Thyroid gland (tissue), 4 donors: ENCODE measurements at regions not wholly inside any gene's neighbourhood (a gene's known extent, or its start where the extent isn't known, plus 50 kb on each side); places are given as distances from the start of the nearest gene placed in this dataset.

Experiments used
- POLR2A ChIP-seq, 2 donors: fragments of 450-650 bp; IDR thresholded peaks; one replicate each; pipeline ENCODE4 v1.6.1; 2017; ENCODE audit warnings: antibody characterized with exemption in 2 of 2, mild to moderate bottlenecking in 2 of 2, moderate library complexity in 1 of 2
- TF ChIP-seq, protein P1 (sequence below), 6 experiments: fragments of 200-600 bp in 3 of 6; fragments of 450-650 bp in 3 of 6; sonication (generic) in 3 of 6; IDR thresholded peaks; one replicate each; pipeline ENCODE4 v1.5.1; 2016 to 2019; ENCODE audit warnings: antibody characterized with exemption in 6 of 6, mild to moderate bottlenecking in 2 of 6, inconsistent platforms in 1 of 6, moderate library complexity in 1 of 6

DNA sequence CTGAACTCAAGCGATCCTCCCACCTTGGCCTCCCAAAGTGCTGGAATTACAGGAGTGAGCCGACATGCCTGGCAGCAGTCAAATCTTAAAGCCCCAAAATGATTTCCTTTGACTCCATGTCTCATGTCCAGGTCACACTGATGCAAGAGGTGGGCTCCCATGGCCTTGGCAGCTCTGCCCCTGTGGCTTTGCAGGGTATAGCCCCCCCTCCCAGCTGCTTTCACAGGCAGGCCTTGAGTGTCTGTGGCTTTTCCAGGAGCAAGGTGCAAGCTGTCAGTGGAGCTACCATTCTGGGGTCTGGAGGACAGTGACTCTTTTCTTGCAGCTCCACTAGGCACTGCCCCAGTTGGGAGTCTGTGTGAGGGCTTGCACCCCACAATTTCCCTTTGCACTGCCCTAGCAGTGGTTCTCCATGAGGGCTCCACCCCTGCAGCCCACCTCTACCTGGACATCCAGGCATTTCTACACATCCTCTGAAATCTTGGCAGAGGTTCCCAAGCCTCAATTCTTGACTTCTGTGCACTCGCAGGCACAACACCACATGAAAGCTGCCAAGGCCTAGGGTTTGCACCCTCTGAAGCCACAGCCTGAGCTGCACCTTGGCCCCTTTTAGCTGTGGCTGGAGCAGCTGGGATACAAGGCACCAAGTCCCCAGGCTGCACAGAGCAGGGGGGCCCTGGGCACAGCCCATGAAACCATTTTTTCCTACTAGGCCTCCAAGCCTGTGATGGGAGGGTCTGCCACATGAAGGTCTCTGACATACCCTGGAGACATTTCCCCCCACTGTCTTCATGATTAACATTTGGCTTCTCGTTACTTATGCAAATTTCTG is 79.3 kb upstream of the ARL4D start:
- TF ChIP-seq, protein P1, sequence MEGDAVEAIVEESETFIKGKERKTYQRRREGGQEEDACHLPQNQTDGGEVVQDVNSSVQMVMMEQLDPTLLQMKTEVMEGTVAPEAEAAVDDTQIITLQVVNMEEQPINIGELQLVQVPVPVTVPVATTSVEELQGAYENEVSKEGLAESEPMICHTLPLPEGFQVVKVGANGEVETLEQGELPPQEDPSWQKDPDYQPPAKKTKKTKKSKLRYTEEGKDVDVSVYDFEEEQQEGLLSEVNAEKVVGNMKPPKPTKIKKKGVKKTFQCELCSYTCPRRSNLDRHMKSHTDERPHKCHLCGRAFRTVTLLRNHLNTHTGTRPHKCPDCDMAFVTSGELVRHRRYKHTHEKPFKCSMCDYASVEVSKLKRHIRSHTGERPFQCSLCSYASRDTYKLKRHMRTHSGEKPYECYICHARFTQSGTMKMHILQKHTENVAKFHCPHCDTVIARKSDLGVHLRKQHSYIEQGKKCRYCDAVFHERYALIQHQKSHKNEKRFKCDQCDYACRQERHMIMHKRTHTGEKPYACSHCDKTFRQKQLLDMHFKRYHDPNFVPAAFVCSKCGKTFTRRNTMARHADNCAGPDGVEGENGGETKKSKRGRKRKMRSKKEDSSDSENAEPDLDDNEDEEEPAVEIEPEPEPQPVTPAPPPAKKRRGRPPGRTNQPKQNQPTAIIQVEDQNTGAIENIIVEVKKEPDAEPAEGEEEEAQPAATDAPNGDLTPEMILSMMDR (IDR thresholded peaks at IDR 0.05), result no peak
- no peak for TF ChIP-seq POLR2A (IDR thresholded peaks at IDR 0.05)
